GM18907 (cell line): ENCODE measurements at regions not wholly inside any gene's neighbourhood (a gene's known extent, or its start where the extent isn't known, plus 50 kb on each side); places are given as distances from the start of the nearest gene placed in this dataset.
"Not testable (repeated sequence)": the region's sequence is repeated elsewhere in the genome, so short reads cannot be mapped to it uniquely, and the experiment has no call there.

Experiments
- ATAC-seq: cut with Tn5 transposase; IDR thresholded peaks from one replicate; pipeline ENCODE4 v1.9.1; 2021; ENCODE audit warnings: mild to moderate bottlenecking, moderate library complexity; ENCODE audit not compliant: unreplicated experiment

DNA sequence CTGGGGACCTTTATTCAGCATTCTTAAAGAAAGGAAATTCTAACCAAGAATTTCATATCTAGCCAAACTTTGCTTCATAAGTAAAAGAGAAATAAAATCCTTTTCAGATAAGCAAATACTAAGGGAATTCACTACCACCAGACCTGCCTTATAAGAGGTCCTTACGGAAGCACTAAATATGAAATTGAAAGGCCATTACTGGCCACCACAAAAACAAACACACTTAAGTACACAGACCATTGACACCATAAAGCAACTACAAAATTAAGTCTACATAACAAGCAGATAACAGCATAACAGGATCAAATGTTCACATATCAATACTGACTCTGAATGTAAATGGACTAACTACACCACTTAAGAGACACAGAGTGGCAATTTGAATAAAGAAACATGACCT, 361.4 kb upstream of the POU5F2 start:
- ATAC-seq, result no peak

DNA sequence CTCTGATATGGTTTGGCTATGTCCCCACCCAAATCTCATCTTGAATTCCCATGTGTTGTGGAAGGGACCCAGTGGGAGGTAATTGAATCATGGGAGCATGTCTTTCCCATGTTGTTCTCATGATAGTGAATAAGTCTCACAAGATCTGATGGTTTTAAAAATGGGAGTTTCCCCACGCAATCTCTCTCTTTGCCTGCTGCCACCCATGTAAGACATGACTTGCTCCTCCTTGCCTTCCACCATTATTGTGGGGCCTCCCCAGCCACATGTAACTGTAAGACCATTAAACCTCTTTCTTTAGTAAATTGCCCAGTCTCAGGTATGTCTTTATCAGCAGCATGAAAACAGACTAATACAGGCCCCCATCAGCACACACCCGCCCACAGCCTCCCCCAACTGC, 356.0 kb upstream of the POU5F2 start:
- not testable (repeated sequence) for ATAC-seq

DNA sequence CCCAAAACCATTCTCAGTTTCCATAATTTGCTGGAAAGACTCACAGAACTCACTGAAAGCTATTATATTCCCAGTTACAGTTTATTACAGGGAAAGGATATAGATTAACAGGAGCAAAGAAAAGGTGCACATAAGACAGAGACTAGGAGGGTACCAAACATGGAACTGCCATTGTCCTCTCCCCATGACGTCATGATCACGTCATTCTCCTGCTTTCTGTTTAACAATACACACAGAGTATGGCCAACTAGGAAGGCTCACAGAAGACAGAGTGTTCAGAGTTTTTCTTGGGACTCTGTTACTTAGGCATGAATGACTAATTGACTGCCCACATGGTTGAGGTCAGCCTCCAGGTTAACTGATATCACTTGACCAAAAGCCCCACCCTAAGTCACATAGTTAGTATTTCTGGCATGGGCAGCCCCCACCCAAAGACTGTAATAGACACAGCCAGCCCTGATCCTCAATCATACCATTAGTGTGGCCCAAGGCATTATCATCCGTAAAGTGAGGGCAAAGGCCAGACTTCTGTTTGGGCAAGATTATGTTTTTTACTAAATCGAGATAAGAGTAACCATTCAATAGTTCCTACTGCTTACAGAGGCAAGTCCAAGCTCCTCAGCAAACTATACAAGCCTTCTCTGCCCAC, 353.5 kb upstream of the POU5F2 start:
- ATAC-seq, result no peak

DNA sequence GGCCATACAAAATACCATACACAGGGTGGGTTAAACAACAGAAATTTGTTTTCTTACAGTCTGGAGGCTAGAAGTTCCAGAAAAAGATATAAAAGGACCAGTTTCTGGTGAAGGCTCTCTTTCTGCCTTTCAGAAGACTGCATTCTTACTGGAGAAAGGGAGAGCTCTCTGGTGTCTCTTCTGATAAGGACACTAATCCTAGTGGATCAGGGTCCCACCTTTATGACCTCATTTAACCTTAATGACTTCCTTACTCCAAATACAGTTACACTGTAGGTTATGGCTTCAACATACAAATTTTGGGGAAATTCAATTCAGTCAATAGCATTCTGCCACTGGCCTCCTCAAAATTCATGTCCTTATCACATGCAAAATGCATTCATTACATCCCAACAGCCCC, 351.9 kb upstream of the POU5F2 start:
- ATAC-seq, result no peak

DNA sequence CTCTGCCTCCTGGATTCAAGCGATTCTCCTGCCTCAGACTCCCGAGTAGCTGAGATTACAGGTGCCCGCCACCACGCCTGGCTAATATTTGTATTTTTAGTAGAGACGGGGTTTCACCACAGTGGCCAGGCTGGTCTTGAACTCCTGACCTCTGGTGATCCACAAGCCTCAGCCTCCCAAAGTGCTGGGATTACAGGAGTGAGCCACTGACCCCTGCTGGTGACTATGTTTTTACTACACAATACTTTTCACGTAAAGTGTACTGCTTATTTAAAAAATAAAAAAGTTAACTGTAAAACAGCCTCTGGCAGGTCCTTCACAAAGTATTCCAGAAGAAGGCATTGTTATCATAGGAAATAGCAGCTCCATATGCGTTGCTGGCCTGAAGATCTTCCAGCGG, 345.2 kb upstream of the POU5F2 start:
- ATAC-seq, result not testable (repeated sequence)

DNA sequence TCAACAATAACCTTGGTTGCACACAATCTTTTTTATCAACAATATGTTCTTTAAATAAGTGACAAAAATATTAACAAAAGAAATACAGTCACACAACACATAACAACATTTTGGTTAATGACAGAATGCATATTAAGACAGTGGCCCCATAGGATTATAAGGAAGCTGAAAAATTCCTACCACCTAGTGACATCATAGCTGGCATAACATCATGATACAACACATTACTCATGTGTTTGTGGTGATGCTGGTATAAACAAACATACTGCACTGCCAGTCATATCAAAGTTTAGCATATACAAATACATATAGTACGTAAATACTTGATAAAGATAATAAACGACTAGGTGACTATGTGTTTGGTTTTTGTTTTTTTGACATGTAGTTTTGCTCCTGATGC, 344.8 kb upstream of the POU5F2 start:
- no peak for ATAC-seq

DNA sequence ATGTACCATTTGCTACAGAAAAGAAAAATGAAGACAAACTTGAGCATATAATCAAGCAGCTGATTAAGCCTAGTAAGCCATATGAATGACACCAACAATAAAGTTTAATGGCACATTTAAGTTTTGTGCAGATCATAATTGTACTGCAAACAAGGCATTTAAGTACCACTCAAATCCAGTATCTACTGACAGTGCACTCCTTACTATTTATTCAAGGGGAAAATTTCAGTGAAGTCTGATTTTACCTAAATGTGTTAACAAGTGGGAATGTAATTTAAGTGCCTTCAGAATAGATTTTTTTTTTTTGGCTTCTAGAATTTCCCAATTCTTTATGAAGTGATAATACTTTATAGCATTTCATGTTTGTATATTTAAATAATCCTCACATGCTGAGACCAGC, 341.0 kb upstream of the POU5F2 start:
- no peak for ATAC-seq

DNA sequence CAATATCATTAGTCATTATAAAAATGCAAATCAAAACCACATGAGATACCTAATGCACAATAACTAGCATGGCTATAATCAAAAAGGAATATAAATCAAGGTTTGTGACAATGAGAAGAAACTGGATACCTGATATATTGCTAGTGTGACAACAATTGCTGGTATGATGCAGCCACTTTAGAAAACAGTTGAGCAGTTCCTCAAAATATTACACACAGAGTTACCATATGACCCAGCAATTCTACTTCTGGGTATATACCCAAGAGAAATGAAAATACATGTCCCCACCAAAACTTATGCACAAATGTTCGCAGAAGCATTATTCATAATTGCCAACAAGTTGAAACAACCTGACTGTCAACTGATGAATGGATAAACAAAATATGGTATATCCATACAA, 339.7 kb upstream of the POU5F2 start:
- no peak for ATAC-seq

DNA sequence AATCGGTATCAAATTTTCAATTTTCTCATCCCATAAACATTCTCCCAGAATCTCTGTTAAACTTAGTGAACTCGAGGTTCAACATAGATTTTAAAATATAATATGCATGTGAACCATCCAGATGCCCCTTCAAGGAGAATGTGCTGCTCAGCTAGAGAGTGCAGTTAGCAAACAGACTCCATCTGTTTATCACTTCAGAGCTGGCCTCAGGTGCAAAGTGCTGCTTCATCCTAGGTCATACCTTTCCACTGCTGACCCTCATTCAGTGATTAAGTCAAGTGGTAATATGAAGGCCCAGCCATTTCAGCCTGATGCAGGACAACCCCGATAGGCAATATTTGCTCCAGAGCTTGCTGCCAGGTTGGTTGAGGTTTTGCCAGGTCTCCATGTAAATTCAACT, 339.0 kb upstream of the POU5F2 start:
- no peak for ATAC-seq

DNA sequence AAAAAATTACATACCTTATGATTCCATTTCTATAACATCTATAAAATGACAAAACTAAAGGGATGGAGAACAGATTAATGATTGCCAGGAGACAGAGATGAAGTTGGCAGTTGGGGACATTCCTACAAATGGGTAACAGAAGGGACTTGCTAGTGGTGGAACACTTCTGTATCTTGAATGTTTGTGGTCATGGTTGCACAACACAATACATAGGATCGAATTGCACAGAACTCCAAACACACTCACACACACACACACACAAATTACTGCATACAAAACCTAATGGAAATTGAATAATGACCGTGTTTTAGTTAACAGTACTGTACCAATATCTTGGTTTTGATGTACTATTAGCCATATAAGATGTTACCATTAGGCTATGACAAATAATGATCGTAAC, 330.7 kb upstream of the POU5F2 start:
- ATAC-seq, result no peak

DNA sequence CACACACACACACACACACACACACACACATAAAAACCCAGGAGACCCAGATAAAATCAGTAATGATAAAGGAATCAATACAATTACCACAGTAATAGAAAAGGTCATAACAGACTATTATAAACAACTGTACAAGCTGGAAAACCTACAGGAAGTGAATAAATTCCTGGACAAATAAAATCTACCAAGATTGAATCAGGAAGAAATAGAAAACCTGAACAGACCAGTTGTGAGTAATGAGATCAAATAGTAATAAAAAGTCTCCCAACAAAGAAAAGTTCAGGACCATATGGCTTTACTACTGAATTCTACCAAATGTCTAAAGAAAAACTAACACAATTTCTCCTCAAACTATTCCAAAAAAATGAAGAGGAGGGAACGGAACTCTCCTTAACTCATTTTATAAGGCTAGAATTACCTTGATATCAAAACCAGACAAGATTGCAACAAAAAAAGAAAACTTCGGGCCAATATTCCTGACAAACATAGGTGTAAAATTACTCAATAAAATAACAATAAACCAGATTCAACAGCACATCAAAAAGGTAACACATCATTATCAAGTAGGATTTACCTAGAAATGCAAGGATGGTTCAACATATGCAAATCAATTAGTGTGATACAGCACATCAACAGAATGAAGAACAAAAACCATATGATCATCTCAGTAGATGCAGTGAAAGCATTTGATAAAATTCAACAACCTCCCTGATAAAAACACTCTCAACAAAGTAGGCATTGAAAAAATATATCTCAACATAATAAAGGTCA, 325.2 kb upstream of the POU5F2 start:
- ATAC-seq, result no peak

DNA sequence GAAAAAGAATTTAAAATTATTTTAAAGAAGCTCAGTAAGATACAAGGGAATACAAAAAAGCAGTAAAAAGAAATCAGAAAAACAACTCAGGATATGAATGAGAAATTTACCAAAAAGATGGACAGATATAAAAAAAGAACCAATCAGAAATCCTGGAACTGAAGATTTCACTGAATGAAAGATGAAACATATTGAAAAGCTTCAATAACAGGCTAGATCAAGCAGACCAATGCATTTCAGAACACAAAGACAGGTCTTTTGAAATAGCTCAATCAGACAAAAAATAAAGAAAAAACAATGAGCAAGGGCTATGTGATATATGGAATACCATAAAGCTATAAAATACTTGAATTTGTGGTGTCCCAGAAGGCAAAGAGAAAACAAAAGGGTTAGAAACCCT, 322.6 kb upstream of the POU5F2 start:
- ATAC-seq, result no peak

DNA sequence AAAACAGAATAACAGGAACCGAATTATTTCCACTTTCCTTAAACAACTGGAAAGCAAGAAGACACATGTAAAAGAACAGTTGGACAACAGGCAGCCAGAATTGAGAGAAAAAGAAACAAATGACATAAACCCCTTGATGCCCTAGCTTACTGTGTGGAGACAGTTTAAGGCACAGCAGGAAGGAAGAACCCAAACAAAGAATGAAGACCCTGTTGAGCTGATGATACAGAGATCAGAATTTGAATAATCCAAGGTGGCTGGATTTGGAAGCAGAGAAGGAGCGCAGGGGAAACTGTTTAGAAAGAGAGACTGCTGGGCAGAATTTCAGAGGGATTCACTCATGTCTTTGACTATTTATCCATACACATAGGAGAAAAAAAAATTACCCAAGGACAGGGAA, 316.3 kb upstream of the POU5F2 start:
- no peak for ATAC-seq

DNA sequence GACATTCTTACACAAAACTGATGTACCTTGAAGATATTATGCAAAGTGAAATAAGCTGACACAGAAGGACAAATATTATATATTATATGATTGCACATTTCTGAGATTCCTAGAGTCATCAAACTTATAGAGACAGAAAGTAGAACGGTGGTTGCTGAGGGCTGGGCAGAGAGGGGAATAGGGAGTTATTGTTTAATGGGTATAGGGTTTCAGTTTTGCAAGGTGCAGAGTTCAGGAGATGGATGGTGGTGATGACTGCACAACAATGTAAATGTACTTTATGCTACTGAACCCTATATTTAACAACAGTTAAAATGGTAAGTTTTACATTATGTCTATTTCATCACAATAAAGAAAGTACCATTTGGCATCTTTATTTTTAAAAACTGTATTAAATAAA, 315.8 kb upstream of the POU5F2 start:
- peak; percentile 85 for ATAC-seq

DNA sequence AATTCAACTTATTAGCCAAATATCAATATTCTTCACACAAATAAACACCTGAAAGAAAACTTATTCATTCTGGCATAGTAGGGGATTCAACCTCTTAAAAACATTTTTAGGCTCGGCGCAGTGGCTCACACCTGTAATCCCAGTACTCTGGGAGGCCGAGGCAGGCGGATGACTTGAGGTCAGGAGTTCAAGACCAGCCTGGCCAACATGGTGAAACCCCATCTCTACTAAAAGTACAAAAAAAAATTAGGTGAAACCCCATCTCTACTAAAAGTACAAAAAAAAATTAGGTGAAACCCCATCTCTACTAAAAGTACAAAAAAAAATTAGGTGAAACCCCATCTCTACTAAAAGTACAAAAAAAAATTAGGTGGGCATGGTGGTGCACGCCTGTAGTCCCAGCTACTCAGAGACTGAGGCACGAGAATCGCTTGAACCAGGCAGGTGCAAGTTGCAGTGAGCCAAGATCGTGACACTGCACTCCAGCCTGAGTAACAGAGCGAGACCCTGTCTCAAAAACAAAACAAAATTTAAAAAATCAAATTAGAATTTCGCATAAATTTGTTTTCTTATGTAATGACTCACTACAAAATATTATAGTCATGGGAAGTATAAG, 308.0 kb upstream of the POU5F2 start:
- peak; percentile 46 for ATAC-seq

DNA sequence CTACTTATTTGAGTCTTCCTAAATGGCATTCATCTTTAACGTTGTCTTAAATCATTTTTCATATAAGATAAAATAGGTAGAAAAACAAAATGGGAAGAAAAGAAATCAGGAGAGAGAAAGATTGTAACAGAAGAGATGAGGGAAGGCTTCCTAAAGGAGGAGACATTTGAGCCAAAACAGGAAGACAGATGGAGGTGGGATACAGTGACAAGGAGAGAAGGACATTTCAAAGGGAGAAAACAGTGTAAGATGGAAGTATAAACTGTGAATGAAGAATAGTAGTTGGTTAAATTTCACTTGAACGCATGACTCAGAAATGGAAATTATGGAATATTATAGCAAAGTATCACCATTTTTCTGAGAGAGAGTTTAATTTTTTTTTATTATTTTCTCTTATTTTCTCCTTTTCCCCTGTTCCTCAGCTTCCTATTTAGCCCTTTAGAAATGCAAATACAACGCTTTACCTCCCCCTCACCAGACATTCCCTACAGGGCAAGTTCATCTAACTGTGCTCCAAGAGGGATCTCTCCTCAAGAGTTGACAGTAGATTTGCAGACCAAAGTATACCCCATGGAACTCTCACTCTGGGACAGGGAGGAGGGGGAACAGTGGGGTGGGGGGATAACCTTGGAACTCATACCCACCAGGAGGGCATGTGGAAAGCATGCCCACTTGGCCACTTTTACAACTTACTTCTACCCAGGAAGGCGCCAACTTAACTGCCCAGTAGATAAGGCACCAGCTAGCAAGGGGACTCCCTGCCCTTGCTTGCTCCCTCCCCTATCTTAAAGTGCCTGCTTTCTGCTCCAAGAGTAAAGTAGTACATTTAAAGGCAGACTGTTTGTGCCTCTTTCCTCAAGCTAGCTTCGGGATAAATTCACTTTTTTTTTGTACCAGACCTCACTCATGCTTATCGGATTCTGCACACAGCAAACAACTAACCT, 304.7 kb upstream of the POU5F2 start:
- ATAC-seq, result no peak

DNA sequence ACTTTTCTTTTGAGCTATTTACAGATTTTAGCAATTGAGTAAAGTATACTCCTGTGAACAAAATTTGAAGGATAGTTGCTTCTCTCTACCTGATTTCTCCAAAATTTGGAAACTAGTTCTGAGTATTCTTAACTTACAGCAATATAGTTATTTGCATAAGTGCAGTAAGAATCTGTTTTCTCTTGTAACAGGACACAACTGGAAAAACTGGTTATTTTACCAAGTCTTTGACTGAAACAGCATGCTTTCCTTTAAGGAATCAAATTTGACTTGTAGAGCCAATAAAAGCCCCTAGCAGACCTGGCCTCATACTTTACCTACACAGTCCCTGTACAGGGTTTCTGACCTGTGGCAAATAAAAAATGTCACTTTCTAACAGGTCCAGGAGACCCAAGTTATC, 301.9 kb upstream of the POU5F2 start:
- no peak for ATAC-seq

DNA sequence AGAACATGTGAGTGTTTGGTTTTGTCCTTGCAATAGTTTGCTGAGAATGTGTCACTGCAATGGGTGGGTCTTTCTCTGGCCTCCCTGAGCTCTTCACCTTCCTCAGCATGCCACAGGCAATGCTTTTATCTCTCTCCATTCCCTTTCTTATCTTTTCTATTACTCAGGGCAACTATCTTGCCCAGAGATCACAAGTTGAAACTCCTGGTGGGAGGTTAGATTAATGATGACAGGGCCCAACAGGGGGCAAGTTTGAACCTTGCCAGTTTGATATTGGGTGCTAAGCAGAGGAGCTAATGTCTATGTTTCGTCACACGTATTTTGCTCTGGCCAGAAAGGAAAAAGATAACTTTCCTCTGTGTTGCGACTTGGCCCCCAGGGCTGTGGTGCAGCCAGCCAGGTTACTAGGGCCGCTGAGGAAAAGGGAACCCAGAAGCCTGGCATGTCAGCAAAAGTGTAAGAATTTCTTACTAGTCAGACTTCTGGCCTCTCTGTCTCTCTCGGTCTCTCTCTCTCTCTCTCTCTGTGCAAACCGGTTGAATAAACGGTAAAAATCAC, 299.3 kb upstream of the POU5F2 start:
- ATAC-seq, result no peak

DNA sequence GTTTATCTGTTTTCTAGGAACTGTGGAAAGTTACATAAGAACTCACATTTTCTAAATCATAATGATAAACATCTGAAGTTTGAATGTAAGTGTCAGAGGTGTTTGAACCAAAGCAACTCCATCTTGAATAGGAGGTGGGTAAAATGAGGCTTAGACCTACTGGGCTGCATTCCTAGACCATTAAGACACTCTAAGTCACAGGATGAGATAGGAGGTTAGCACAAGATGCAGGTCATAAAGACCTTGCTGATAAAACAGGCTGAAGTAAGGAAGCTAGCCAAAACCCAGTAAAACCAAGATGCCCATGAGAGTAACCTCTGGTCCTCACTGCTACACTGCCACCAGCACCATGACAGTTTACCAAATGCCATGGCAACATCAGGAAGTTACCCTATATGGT, 297.7 kb upstream of the POU5F2 start:
- ATAC-seq, result no peak

DNA sequence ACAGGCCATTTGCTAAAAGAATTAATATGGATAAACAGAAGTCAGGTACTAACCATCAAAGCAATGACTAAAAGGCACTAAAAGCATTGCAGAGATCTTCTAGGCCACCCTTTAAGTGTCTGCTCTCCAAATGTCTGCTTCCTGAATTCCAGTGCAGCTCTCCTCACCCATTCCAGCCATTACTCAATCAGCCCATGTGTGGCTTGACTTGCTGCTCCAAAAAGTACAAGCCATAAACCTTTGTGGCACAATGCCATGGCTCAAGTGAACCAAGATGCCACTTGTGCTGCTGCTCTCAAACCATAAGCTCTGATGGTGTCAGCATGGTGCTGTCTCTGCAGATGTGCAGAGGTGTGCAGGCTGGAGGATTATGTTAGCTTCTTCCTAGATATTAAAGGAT, 290.2 kb upstream of the POU5F2 start:
- ATAC-seq, result no peak

DNA sequence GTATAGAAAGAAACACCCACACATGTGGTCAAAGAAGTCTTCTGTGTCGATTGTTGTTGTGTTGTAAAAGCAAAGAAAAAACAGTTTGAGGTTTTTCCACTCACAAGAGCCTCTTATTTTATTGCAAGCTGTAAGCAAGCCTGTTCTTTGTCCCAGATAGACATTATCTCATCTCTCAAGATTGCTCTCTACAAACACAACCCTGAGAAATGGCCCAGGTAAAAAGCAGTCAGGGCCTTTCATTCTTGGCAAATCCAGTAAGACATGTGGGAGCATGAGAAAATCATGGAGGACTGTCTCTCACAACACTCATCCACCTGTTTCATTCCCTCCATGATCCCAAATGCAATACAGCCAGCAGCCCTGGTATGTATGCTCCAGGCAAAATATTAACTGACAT, 286.6 kb upstream of the POU5F2 start:
- no peak for ATAC-seq
